Stimulated activated CD4-positive, alpha-beta T cell treated with anti-CD3 and anti-CD28 coated beads, TNF-alpha, amount 100 ng/mL, for 24 hours (primary cell): ENCODE measurements at regions not wholly inside any gene's neighbourhood (a gene's known extent, or its start where the extent isn't known, plus 50 kb on each side); places are given as distances from the start of the nearest gene placed in this dataset.

Experiments
- DNase-seq, 3 experiments: peaks; one replicate each; pipeline ENCODE4 v3.0.0-alpha.2; 2020; ENCODE audit warnings: low read depth in 3 of 3

GRCh38 chr5:167783145-167783817, 508.2 kb upstream of the WWC1 start:
- no peak for DNase-seq

- DNase-seq = no peak
These were observed 506.3 kb upstream of the WWC1 start for GRCh38 chr5:167785106-167785505.

DNA sequence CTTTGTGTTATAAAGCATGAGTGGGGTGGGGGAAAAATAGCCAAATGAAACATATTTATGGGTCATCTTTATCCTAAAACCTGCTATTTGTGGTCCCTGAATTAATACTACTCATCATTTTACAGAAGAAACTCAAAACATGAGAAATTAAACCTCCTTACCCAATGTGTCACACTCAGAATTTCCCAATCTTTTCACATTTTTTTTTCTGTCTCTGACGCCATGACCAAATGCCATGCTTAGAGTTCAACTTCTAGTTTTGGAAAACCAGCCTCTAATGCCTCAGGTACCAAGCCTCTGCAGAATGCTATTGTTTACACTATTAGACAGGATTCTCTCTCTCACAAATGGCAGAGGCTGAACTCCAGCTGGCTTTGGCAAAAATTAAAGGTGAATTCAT, 505.5 kb upstream of the WWC1 start:
- DNase-seq = no peak

- DNase-seq = no peak
These were observed 504.4 kb upstream of the WWC1 start for GRCh38 chr5:167786871-167787578.

DNA sequence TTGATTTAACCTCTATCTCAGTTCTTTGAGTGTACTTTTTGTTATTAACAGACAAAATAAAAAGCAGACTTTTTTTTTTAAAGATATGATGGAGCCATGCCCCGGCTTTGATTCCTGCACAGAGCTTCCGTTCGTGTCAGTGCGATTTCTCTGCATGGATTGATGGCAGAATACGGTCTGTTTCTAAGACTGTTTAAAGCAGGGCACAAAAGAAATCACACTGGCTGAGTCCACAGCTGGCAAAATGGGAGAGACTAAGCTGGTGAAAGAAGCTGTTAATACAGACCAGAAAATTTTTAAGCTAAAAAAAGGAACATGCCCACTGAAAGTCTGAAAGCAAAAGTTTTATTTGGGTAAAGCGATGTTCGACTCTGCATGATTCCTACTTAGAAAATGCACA, 501.4 kb upstream of the WWC1 start:
- DNase-seq = no peak

DNA sequence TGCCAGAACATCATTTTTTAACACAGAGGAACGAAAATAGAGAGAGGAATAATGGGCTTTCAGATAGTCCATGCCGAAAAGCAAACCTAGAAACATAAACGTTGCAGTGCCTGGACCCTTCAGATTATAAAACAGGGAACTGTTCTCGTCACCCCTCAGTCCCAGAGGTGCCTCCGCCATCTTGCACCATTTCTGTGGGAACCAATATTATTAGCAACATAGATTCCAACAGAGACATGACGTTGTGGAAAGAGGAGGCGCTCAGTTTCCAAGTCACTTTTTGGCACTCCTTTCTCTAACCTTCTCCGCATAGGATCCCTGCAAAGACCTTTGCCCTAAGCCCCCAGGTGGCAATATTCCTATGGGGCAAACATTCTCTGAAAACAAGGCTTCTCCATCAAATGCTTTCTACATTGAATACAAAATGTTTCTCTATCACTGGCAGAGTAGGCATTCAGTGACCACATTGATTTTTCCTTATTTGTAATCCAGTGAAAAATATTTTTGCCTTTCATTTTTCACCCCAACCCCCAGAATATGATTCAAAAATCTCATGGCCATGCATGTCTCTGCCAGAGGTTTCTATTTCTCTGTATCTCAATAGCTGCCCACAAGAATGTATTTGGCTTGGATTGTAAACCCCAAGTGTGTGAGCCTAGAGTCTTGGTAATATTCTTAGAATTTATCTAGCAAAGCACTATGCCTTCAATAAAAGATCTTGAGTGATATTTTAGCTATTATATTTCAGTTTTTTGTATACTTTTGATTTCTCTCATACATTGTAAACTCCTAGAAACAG, 500.8 kb upstream of the WWC1 start:
- DNase-seq = no peak

GRCh38 chr5:167792514-167792913, 498.9 kb upstream of the WWC1 start:
- DNase-seq = no peak

GRCh38 chr5:167793700-167794099, 497.7 kb upstream of the WWC1 start:
- no peak for DNase-seq

DNA sequence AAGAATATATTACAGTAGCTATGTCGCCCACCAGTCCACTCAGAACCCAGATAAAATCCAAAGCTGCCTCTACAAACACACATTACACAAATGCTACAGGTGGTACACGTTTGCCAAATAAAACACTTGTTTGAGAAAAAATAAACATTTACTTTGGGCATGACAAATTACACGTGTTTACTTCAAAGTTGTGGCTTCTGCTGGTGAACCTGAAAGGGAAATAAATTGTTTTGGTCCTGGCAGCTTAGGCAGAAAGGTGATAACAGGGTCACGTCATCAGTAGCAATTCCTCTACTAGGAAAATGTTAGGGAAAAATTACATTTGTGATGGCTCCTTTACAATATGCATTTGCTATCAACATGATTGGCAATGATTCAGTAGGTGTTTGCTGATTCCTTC, 497.3 kb upstream of the WWC1 start:
- DNase-seq = no peak

DNA sequence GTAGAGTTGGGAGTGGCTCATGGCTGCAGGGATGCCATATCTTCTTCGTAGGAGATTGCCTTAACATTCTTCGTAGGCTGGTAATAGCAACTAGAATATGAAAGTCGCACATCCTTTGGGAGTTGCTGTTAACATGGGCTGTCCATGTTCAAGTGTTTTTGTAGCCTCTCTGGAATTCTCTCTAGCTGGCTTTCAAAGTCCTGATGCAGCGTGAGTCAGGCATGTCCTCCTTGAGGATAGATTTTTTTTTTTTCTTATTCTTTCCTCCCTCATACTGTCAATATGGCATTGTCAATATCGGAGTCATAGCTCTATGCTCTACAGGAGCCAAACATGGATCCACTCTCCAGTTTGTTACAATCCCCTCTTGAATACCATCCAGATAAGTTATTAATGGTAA, 494.8 kb upstream of the WWC1 start:
- DNase-seq = no peak

GRCh38 chr5:167797933-167798332, 493.5 kb upstream of the WWC1 start:
- DNase-seq = no peak

GRCh38 chr5:167798448-167798847, 493.0 kb upstream of the WWC1 start:
- DNase-seq = no peak

GRCh38 chr5:167800427-167800826, 491.0 kb upstream of the WWC1 start:
- no peak for DNase-seq

DNA sequence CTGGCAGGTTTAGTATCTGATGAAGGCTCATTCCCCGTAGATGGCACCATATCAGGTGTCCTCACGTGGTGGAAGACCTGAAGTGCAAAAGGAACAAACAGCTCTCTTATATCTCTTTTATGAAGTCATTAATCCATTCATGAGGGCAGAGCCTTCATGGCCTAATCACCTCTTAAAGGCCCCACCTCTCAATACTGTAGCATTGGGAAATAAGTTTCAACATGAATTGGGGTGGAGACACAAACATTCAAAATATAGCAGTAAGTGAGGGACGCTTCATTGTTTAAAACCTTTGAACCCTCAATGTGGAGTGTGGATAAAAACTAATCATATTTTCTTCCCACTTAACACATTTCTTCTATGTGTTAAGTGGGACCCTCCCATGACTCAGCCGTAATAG, 489.4 kb upstream of the WWC1 start:
- DNase-seq = no peak

DNA sequence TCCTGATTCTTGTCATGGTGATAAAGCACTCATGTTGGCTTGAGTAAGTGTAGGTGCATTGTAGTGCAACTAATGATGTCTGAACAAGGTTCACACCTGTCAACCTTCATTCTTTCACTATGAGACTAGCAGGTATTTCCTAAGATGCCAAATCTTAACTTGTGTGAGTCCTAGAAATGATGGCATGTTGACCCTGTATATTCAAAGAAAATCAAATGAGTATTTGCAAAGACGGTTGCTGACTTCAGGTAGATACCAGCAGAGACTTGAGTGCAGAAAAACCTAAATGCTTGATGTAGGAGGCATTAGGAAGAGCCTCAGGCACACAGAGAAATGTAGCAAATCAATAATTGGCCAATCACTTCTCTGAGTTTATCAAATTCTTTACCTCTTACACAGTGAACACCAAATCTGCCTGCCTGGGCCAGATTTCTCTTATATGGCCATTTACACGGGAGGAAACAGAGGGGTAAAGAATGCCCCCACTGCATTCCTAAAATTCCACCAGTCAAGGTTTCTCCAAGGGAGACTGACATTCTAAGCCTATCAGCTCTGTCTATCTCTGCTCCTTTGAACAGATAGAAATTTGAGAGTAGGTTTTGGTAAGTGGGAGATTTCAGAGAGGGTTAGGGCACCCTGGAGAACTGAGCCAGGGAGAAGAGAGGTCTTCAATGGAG, 488.6 kb upstream of the WWC1 start:
- no peak for DNase-seq

- no peak for DNase-seq
These were observed 486.8 kb upstream of the WWC1 start for GRCh38 chr5:167804512-167805220.

DNA sequence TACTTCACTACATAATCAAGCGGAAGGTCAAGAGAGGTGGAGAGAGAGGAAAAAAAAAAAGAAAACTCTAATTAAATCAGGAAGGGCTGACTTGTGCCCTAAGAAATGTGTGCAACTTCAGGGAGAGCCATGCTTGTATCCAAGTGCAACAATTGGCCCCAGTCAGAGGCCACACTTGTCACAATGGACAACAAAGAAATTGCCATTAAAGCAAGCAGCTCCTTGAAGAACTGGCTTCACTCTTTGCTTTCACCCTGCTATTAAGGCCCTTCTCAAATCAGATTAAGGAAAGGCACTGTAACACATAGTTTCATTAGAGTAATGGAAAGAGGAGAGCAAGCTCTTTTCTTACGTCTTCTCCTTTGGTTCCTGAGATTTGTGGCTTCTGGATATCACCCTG, 480.9 kb upstream of the WWC1 start:
- no peak for DNase-seq

- DNase-seq = no peak
These were observed 478.6 kb upstream of the WWC1 start for GRCh38 chr5:167812871-167813270.

GRCh38 chr5:167813389-167813788, 478.1 kb upstream of the WWC1 start:
- no peak for DNase-seq

DNA sequence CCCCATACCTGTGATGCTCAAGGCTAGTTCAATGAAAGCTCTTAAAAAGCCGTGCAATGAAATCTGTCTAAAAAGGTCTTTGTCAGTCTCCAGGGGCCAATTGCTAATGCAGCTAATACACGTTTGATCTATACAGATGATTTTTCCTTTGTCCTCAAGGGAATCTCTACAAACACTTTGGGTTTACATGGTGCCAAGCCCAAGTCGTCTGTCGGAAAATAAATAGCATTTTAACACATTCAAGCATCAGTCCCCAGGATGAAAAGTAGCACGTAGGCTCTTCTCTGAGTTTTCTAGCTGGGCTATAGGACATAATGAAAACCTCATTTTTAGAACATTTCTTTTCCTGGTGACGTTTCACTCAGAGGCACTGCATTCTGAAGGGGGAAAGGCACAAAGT, 477.4 kb upstream of the WWC1 start:
- no peak for DNase-seq

DNA sequence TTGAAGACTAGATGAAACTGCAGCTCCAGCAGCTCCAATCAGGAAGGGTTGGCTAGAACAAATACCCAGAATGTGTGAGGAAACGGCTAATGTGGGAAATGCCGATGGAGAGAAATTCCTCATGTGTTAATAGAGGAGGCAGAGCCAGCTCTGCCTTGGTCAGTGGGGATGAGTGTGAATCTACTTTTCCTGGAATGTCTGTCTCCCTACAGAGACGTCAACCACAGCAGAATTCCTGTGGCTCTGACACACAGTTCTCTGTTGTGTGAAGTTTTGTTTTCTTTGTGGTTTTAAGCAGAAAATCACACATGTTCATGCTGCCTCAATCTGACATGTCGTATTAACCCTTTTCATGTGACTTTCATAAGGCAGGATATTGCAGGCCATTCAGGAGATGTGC, 476.6 kb upstream of the WWC1 start:
- no peak for DNase-seq

- DNase-seq = no peak
These were observed 475.1 kb upstream of the WWC1 start for GRCh38 chr5:167816354-167816753.
